Testis (tissue), 2 donors: ENCODE measurements at regions not wholly inside any gene's neighbourhood (a gene's known extent, or its start where the extent isn't known, plus 50 kb on each side); places are given as distances from the start of the nearest gene placed in this dataset.

Experiments used
- POLR2A ChIP-seq: fragments of 450-650 bp; IDR thresholded peaks from one replicate; pipeline ENCODE4 v1.6.1; 2017; ENCODE audit warnings: antibody characterized with exemption, mild to moderate bottlenecking, moderate library complexity
- TF ChIP-seq, protein P1 (sequence below), 3 experiments: fragments of 450-650 bp in 2 of 3; fragments of 200-600 bp in 1 of 3; sonication (generic) in 1 of 3; IDR thresholded peaks; one replicate each; pipeline ENCODE4 v1.5.1; 2016 to 2019; ENCODE audit warnings: antibody characterized with exemption in 3 of 3, mild to moderate bottlenecking in 2 of 3, moderate library complexity in 1 of 3

DNA sequence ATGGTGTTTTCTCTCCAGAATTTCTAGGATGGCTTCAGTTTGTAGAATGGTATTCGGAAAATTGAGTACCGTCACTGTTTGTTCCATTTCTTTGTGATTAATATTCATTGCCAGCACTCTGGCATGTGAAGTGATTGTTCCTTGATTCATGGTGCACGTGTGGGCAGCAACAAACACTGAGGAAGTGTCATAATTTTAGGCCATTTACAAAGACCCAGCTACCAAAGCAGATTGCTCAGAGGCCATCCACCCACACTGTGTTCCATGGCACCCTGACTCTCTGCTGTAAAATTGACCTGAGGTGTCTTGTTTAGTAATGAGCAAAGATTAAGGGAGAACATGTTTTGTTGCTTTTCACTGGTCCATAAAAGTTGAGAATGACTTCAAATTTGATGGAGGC, 250.9 kb upstream of the FMN2 start:
- no peak for TF ChIP-seq POLR2A
- TF ChIP-seq, protein P1, sequence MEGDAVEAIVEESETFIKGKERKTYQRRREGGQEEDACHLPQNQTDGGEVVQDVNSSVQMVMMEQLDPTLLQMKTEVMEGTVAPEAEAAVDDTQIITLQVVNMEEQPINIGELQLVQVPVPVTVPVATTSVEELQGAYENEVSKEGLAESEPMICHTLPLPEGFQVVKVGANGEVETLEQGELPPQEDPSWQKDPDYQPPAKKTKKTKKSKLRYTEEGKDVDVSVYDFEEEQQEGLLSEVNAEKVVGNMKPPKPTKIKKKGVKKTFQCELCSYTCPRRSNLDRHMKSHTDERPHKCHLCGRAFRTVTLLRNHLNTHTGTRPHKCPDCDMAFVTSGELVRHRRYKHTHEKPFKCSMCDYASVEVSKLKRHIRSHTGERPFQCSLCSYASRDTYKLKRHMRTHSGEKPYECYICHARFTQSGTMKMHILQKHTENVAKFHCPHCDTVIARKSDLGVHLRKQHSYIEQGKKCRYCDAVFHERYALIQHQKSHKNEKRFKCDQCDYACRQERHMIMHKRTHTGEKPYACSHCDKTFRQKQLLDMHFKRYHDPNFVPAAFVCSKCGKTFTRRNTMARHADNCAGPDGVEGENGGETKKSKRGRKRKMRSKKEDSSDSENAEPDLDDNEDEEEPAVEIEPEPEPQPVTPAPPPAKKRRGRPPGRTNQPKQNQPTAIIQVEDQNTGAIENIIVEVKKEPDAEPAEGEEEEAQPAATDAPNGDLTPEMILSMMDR (IDR thresholded peaks at IDR 0.05) = no peak
